Chondrocyte (in vitro differentiated cells): ENCODE measurements at regions not wholly inside any gene's neighbourhood (a gene's known extent, or its start where the extent isn't known, plus 50 kb on each side); places are given as distances from the start of the nearest gene placed in this dataset.

Source experiments
- DNase-seq: peaks from one replicate; pipeline ENCODE4 v3.0.0; 2021; ENCODE audit warnings: mixed read lengths, low spot score
- H3K27ac Mint-ChIP-seq: one replicate; pipeline ENCODE4 v1.8.0; 2021; ENCODE audit warnings: mild to moderate bottlenecking, moderate library complexity, mixed read lengths; ENCODE audit not compliant: unreplicated experiment
- H3K27me3 Mint-ChIP-seq: 2 replicates; pipeline ENCODE4 v1.8.0; 2021; ENCODE audit warnings: low read depth, mixed read lengths
- H3K36me3 Mint-ChIP-seq: 2 replicates; pipeline ENCODE4 v1.8.0; 2021; ENCODE audit warnings: low read depth, mixed read lengths
- H3K4me1 Mint-ChIP-seq: 2 replicates; pipeline ENCODE4 v1.8.0; 2021; ENCODE audit warnings: low read depth, mild to moderate bottlenecking, mixed read lengths
- H3K4me3 Mint-ChIP-seq: one replicate; pipeline ENCODE4 v1.8.0; 2021; ENCODE audit warnings: mild to moderate bottlenecking, moderate library complexity, mixed read lengths; ENCODE audit not compliant: unreplicated experiment
- H3K9me3 Mint-ChIP-seq: 2 replicates; pipeline ENCODE4 v1.8.0; 2021; ENCODE audit warnings: low read depth, mixed read lengths
- CTCF ChIP-seq: fragments of 200-600 bp; sonication (generic); IDR thresholded peaks from 2 replicates; pipeline ENCODE4 v1.5.0; 2021; ENCODE audit warnings: antibody characterized with exemption, mild to moderate bottlenecking, moderate library complexity

- peaks cover 2% of the 10 kb centered on the region for H3K9me3 Mint-ChIP-seq
- no peak overlapping the region for H3K4me3 Mint-ChIP-seq
- H3K27ac Mint-ChIP-seq: no peak overlapping the region
- H3K36me3 Mint-ChIP-seq: no peaks in the 10 kb centered on the region
- DNase-seq: no peak
- no peak for TF ChIP-seq CTCF
- no peaks in the 10 kb centered on the region for H3K27me3 Mint-ChIP-seq
- peaks cover 13% of the 10 kb centered on the region for H3K4me1 Mint-ChIP-seq
Measured at GRCh38 chr5:84603568-84604185, 219.0 kb upstream of the EDIL3 start.

- no peak for TF ChIP-seq CTCF
- no peak for DNase-seq
- H3K4me3 Mint-ChIP-seq: no peak overlapping the region
- peaks cover 13% of the 10 kb centered on the region for H3K4me1 Mint-ChIP-seq
- peaks cover 3% of the 10 kb centered on the region for H3K9me3 Mint-ChIP-seq
- H3K27me3 Mint-ChIP-seq: no peaks in the 10 kb centered on the region
- H3K27ac Mint-ChIP-seq: no peak overlapping the region
- no peaks in the 10 kb centered on the region for H3K36me3 Mint-ChIP-seq
Measured at GRCh38 chr5:84602371-84602771, 217.7 kb upstream of the EDIL3 start.

GRCh38 chr5:84599964-84600363 lies 215.3 kb upstream of the EDIL3 start:
- H3K27me3 Mint-ChIP-seq: no peaks in the 10 kb centered on the region
- H3K4me1 Mint-ChIP-seq: peaks cover 11% of the 10 kb centered on the region
- no peak for DNase-seq
- H3K27ac Mint-ChIP-seq: no peak overlapping the region
- H3K9me3 Mint-ChIP-seq: peaks cover 2% of the 10 kb centered on the region
- TF ChIP-seq CTCF: no peak
- no peak overlapping the region for H3K4me3 Mint-ChIP-seq
- H3K36me3 Mint-ChIP-seq: no peaks in the 10 kb centered on the region

- no peak overlapping the region for H3K4me3 Mint-ChIP-seq
- DNase-seq: no peak
- H3K27ac Mint-ChIP-seq: no peak overlapping the region
- no peaks in the 10 kb centered on the region for H3K36me3 Mint-ChIP-seq
- H3K27me3 Mint-ChIP-seq: no peaks in the 10 kb centered on the region
- H3K4me1 Mint-ChIP-seq: no peaks in the 10 kb centered on the region
- H3K9me3 Mint-ChIP-seq: peaks cover 2% of the 10 kb centered on the region
- no peak for TF ChIP-seq CTCF
Measured at GRCh38 chr5:84597904-84598303, 213.2 kb upstream of the EDIL3 start.

- TF ChIP-seq CTCF: no peak
- no peak overlapping the region for H3K27ac Mint-ChIP-seq
- H3K4me1 Mint-ChIP-seq: no peaks in the 10 kb centered on the region
- no peaks in the 10 kb centered on the region for H3K36me3 Mint-ChIP-seq
- no peak for DNase-seq
- no peak overlapping the region for H3K4me3 Mint-ChIP-seq
- H3K27me3 Mint-ChIP-seq: no peaks in the 10 kb centered on the region
- no peaks in the 10 kb centered on the region for H3K9me3 Mint-ChIP-seq
Measured at GRCh38 chr5:84590629-84591028, 205.9 kb upstream of the EDIL3 start.
